ENCODE measurements at regions not wholly inside any gene's neighbourhood (a gene's known extent, or its start where the extent isn't known, plus 50 kb on each side); places are given as distances from the start of the nearest gene placed in this dataset.
"Not testable (repeated sequence)": the region's sequence is repeated elsewhere in the genome, so short reads cannot be mapped to it uniquely, and the experiment has no call there.

DNA sequence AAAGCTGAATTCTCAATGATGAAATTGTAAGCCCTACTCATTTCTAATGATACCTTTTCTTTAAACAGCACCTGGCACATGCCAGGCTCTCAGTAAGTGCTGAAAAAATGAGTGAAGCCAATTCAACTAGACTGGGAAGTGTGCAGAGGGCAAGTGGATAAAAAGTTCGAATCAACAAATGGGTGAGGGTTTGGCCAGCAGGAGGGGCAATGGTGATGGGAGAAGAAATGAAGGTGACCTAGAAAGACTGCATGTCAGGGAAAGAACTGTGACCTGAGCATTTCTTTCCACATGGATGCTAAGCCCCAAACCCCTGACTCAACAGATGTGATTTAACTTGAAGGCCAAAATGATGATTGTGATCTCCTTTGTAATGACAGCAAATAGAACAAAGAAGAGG lies 54.6 kb downstream of the DKK1 start:
- DNase-seq, result no peak

DNA sequence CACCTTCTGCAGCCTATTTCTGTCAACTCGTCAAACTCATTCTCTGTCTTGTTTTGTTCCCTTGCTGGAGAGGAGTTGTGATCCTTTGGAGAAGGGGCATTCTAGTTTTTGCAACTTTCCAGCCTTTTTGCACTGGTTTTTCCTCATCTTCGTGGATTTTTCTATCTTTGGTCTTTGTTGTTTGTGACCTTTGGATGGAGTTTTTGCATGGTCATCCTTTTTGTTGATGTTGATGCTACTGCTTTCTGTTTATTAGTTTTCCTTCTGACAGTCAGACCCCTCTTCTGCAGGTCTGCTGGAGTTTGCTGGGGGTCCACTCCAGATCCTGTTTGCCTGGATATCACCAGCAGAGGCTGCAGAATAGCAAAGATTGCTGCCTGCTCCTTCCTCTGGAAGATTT lies 60.1 kb downstream of the DKK1 start:
- not testable (repeated sequence) for DNase-seq

DNA sequence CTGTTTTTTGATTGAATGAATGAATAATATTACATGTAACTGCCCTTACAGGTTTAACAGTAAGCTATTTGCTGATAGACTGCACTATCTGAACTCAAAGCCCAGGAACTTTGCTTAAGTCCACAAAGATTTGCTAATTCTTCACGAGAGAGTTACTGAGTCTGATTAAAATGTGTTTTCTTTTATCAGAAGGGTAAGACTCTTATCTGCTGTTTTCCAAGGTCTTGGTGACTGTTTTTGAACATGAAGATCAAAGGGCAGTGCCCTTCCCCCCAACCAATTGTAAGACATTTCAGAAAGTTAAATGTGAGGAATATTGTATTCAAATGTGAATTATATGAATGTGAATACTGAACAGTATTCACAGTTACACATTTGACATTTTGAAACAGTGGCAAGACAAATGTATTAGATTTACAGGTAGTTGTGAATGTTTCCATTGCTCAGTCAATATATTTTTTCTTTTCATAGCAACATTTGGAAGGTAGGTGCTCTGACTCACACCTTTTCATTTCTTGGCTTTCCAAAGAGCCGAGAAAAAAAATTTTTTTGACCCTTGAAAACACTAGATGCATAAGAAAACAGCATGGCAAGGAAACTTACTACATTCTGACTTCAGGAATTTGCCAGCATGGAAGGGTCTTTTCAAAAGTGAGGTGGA lies 62.7 kb downstream of the DKK1 start:
- no peak for DNase-seq

DNA sequence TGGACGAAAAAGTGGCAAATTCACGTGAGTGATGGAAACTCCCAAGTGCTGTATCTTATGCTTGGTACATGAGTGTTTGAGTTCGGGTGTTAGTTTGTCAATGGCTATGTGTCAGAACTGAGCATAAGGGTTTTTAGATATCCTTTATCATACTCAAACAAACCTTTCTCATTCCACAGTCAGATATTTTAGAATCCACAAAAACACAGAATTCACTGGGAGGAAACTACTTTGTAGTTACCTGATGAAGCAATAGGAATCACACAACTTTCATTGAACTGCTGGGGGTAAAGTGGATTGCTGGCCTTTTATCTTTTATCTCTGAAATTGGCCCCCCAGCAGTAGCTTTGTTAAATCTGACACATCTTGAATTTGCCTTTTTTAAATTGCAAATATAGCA lies 64.0 kb downstream of the DKK1 start:
- no peak for DNase-seq

DNA sequence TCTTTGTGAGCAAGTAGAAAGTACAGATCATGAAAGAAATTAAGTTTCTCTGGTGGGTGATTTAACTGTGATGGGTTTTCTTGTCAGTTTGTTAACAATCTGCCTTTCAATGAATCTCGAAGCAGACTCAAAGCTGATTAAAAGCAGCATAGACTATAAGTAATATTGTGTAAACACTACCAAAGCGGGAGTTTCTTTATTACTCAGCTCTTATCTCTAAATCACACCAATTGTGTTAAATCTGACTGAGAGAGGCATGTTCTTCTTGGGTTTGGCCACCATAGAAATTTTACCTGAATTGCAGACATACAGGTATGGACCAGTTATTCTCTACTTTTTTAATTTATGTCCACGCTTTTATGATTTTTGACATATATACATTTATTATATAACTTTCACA lies 65.2 kb downstream of the DKK1 start:
- no peak for DNase-seq

- DNase-seq, result no peak
Measured at GRCh38 chr10:52383088-52383487, 69.0 kb downstream of the DKK1 start.

DNA sequence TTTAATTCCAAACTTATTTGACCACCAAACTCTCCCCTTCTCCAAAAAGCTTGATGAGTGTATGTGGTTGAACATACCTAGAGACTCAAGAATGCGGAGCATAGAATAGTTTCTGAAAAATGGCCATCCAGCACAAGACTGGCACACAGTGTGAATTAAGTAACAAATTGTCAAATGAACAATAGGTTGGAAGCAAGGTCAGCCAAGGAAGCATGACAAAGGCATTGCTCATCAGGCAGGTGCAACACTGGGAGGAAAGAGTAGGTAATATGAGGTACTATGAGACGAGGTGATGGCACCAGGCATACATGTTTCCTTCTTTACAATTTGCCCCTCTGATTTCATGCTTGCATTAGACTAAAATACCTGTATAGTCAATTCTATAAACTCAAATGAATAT lies 73.7 kb downstream of the DKK1 start:
- no peak for DNase-seq

GRCh38 chr10:52390388-52390787 lies 76.3 kb downstream of the DKK1 start:
- no peak for DNase-seq

DNA sequence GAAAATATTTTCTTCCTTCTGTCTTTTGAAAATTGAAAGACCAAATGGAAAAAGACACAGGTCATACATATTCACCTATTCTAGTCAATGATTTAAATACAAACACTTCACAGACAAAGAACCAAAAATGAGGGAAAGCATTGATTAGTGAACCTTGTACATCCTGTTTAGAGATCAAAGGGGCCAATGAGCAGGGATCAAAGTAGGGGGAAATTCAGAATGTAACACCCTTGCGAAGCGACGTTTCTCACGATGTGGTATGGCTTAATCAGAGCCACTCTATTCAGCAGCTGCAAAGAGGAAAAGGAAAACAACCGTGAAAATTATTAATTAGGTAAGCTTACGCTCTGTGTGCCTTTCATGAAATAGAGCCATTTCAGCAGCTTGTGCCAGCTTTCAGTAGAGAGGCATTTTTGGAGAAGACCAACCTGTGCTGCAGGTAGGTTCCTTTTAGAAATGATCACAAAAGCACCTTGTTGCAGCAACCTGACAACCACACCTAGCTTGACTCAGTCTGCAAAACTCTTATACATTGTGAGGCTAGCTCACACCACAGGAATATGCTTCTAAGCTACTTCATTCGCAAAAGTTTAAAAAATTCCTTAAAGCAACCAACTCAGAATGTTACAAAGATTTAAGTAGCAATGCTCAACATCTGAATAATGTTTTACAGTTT lies 78.0 kb downstream of the DKK1 start:
- DNase-seq, result no peak

DNA sequence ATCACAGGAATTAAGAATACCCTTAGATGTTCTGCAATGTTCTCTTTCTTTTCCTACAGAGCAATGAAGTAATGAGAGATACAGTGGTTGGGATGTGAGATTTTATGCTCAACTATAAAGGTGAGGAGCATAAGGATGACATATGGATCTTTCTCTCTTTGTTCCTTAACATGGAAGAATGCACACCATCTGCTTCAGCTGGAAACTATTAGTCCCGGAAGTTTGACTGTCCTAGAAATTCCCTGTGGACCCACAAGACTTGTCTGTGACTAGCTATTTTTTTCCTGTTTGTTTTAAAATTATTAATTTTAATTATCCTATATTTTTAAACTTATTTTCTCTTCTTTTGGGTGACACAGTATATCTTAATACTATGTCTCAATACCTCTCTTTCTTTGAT lies 80.2 kb downstream of the DKK1 start:
- DNase-seq, result no peak

DNA sequence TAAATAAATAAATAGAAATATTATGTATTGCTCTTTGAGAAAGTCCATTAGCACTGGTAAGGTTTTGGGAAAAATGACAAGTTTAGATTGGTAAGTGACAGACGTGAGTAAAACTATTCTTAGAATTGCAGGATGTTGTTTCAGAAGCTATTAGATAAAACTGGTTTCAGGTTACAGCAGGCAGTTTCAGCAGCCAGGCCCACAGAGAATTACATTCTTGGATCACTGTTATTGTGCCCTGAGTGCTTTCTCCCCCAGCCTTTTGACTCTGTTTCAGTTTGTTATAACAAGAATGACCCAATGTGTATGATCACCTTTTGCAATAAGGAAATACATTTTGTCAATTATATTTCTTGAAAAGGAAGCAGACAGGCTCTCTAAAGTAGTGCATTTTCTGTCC lies 86.5 kb downstream of the DKK1 start:
- no peak for DNase-seq

DNA sequence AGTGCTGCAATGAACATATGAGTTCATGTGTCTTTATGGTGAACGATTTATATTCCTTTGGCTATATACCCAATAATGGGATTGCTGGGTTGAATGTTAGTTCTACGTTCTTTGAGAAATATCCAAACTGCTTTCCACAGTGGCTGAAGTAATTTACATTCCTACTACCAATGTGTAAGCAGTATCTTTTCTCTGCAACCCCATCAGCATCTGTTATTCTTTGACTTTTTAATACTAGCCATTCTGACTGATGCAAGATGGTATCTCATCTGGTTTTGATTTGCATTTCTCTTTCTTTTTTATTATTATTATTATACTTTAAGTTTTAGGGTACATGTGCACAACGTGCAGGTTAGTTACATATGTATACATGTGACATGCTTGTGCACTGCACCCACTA lies 89.7 kb downstream of the DKK1 start:
- DNase-seq, result not testable (repeated sequence)

GRCh38 chr10:52409195-52409594 lies 95.1 kb downstream of the DKK1 start:
- DNase-seq, result no peak

DNA sequence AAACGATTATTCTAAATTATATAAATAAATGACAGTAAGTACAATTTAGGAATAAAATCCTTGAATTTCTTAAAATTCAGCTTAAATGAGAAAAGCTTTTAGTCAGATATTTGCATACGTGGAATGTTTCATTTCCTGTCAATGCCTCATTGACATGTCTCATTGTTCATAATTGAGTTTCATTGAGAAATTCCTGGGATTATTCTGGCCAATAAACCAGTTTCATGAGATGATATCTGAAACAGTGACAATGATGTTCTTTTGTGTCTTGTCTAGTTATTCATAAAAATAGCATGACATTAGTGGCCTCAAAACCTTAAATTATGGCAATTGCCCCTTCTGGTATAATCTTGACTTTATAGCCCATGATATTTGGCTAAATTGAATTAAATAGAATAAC lies 95.8 kb downstream of the DKK1 start:
- no peak for DNase-seq

DNA sequence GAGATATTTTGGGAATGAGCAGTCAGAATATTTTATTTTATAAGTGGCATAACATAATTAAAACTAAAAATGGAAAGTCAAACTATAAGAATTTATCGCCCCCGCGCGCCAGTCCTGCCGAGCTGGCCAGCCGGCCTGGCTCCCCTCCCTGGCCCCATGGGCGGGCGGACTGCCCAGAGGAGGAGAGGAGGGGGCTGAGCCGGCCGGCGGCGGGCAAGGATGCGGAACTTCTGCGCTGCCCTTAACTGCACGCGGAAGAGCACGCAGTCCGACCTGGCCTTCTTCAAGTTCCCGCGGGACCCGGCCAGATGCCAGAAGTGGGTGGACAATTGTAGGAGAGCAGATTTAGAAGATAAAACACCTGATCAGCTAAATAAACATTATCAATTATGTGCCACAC lies 96.8 kb downstream of the DKK1 start:
- no peak for DNase-seq

GRCh38 chr10:52419281-52419680 lies 105.2 kb downstream of the DKK1 start:
- no peak for DNase-seq

DNA sequence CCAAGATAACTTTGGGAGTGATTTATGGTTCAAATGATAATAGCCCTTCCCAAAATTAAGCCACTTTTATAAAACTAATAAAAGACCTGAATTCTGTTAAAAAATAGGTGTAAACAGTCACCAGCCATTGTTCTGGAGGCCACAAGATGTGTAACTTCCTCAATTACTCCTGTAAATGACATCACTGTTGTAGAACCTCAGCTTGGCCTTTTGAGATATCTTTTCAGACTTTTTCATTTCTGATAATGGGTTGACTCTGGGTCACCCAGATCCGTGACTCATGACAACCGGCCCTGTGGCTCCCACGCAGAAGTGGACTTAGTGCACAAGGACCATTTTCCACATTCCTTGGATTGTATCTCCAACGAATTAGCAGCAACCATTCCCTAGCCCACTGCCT lies 106.6 kb downstream of the DKK1 start:
- DNase-seq, result no peak

- DNase-seq, result no peak
Measured at GRCh38 chr10:52423369-52423768, 109.3 kb downstream of the DKK1 start.

GRCh38 chr10:52424341-52424740 lies 110.3 kb downstream of the DKK1 start:
- no peak for DNase-seq

DNA sequence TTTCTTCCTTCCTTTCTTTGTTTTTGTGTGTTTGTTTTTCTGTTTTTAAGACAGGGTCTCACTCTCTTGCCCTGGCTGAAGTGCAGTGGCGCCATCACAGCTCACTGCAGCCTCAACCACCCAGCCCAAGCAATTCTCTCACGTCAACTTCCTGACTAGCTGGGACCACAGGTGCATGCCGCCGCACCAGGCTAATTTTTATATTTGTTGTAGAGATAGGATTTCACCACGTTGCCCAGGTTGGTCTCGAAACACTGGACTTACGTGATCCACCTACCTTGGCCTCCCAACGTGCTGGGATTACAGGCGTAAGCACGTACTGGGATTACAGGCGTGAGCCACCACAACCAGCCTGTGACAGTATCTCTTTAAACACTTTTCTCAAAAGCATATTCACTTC lies 120.7 kb downstream of the DKK1 start:
- DNase-seq, result no peak

DNA sequence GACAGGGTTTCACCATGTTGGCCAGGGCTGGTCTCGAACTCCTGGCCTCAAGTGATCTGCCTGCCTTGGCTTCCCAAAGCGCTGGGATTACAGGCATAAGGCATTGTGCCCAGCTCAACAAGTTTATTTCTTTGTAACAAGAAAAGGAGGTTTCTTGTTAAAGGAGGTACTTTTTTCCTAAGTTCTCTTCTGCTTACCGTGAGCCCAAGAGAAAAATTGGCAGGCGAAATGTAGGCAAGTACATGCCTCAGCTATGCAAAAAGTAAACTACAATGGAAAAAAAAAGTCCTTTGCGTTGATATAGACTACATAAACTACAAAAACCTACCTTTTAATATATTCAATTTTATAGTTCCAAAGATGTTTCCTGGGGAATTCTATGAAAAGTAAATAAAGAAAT lies 122.6 kb downstream of the DKK1 start:
- DNase-seq, result no peak

- no peak for DNase-seq
Measured at GRCh38 chr10:52437205-52437646, 123.1 kb downstream of the DKK1 start.

DNA sequence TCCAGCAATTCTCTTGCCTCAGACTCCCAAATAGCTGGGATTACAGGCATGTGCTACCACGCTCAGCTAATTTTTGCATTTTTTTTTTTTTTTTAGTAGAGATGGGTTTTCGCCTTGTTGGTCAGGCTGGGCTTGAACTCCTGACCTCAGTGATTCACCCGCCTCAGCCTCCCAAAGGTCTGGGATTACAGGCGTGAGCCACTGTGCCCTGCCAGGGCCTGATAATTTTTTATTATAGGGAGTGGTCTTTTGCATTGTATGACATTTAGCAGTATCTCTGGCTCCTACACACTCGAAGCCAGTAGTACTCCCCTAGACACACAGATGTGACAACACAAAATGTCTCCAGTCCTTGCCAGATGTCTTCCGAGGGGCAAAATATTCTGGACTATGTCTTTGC lies 124.0 kb downstream of the DKK1 start:
- no peak for DNase-seq

DNA sequence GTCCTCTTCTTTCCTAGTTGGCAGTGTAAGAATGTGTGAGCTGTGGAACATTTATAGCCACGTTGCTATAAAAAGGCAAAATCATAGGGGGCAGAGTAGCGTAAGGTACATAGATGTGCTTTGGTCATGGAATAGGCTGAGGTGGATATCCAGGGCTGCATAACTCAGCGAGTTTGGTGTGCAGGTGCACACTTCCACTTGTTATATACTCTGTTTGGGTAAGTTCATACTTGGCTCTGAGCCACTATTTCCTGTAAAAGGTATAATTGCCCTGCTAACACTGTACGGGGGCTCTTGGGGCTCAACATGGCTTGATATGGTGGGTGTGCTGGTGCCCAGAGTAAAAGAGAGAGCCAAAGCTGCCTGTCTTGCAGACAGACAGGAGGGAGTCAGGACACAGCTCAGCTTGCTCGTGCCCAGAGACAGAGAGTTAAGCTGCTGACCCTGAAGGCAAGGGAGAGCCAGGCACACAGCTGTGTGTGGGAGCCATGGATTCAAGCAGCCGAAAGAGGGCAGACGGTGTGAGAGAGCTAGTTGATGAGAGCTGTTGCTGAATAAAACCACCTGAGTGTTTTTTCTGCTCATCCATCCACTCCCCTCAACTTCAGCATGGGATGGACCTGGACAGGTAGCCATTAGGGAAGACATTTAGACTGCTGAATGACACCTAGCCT lies 126.7 kb downstream of the DKK1 start:
- no peak for DNase-seq
